NB4 (cell line): ENCODE measurements at regions not wholly inside any gene's neighbourhood (a gene's known extent, or its start where the extent isn't known, plus 50 kb on each side); places are given as distances from the start of the nearest gene placed in this dataset.

Experiments used
- DNase-seq: peaks from one replicate; pipeline ENCODE4 v3.0.0; 2010; ENCODE audit warnings: low read depth
- H3K4me3 ChIP-seq: one replicate; pipeline ENCODE4 v1.5.1; 2011; ENCODE audit warnings: mild to moderate bottlenecking, low read depth, low read length, moderate library complexity
- CTCF ChIP-seq: IDR thresholded peaks from one replicate; pipeline ENCODE4 v1.5.1; 2012; ENCODE audit warnings: low read depth, low read length
- MAX ChIP-seq: IDR thresholded peaks from 2 replicates; pipeline ENCODE4 v1.6.1; 2011; ENCODE audit warnings: low read depth, low read length
- MYC ChIP-seq: IDR thresholded peaks from 2 replicates; pipeline ENCODE4 v1.6.1; 2011; ENCODE audit warnings: low read depth, low read length
- POLR2A ChIP-seq: IDR thresholded peaks from 2 replicates; pipeline ENCODE4 v1.6.1; 2011; ENCODE audit warnings: mild to moderate bottlenecking; ENCODE audit not compliant: insufficient read length; ENCODE audit errors: extremely low read depth

GRCh38 chr10:108639010-108639409 lies 1284.3 kb downstream of the XPNPEP1 start:
- no peak for DNase-seq
- no peak overlapping the region for H3K4me3 ChIP-seq
- TF ChIP-seq CTCF = no peak
- no peak for TF ChIP-seq MAX
- TF ChIP-seq MYC = no peak

- DNase-seq = no peak
- no peak overlapping the region for H3K4me3 ChIP-seq
- TF ChIP-seq MAX = no peak
- TF ChIP-seq CTCF = no peak
- no peak for TF ChIP-seq POLR2A
- TF ChIP-seq MYC = no peak
These were observed 1285.1 kb downstream of the XPNPEP1 start for GRCh38 chr10:108638225-108638624.

- TF ChIP-seq CTCF (no peak), MAX (no peak), MYC (no peak), POLR2A (no peak)
- no peak overlapping the region for H3K4me3 ChIP-seq
- DNase-seq = no peak
These were observed 1290.3 kb downstream of the XPNPEP1 start for GRCh38 chr10:108633046-108633445.

GRCh38 chr10:108632144-108632543 lies 1291.2 kb downstream of the XPNPEP1 start:
- no peak overlapping the region for H3K4me3 ChIP-seq
- DNase-seq = no peak
- no peak for TF ChIP-seq MYC
- no peak for TF ChIP-seq MAX
- no peak for TF ChIP-seq CTCF
- no peak for TF ChIP-seq POLR2A

- no peak for DNase-seq
- TF ChIP-seq POLR2A (no peak), MAX (no peak), MYC (no peak), CTCF (no peak)
- H3K4me3 ChIP-seq = no peak overlapping the region
These were observed 1292.0 kb downstream of the XPNPEP1 start for GRCh38 chr10:108631332-108631731.

GRCh38 chr10:108629834-108630233 lies 1293.5 kb downstream of the XPNPEP1 start:
- no peak for DNase-seq
- no peak overlapping the region for H3K4me3 ChIP-seq
- TF ChIP-seq CTCF (no peak), POLR2A (no peak), MAX (no peak), MYC (no peak)
